H9 (cell line): ENCODE measurements at regions not wholly inside any gene's neighbourhood (a gene's known extent, or its start where the extent isn't known, plus 50 kb on each side); places are given as distances from the start of the nearest gene placed in this dataset.

Source experiments
- DNase-seq: peaks from one replicate; pipeline ENCODE4 v3.0.0-alpha.2; 2017
- H2AFZ ChIP-seq: one replicate; pipeline ENCODE4 v1.6.1; 2013; ENCODE audit warnings: mild to moderate bottlenecking, low read length, control low read depth, moderate library complexity
- H2AK5ac ChIP-seq: 2 replicates; pipeline ENCODE4 v1.6.1; 2013; ENCODE audit warnings: low read length, control low read depth, mixed read lengths; ENCODE audit not compliant: insufficient read length
- H2BK120ac ChIP-seq: one replicate; pipeline ENCODE4 v1.6.1; 2013; ENCODE audit warnings: low read depth, mild to moderate bottlenecking, low read length, control low read depth, inconsistent platforms; ENCODE audit not compliant: poor library complexity, severe bottlenecking
- H2BK12ac ChIP-seq: 2 replicates; pipeline ENCODE4 v1.6.1; 2013; ENCODE audit warnings: low read length, control low read depth, mixed read lengths, low read depth; ENCODE audit not compliant: insufficient read length
- H2BK15ac ChIP-seq: 2 replicates; pipeline ENCODE4 v1.6.1; 2013; ENCODE audit warnings: low read depth, low read length, control low read depth
- H2BK20ac ChIP-seq: one replicate; pipeline ENCODE4 v1.6.1; 2013; ENCODE audit warnings: low read depth, mild to moderate bottlenecking, low read length, control low read depth, inconsistent platforms; ENCODE audit not compliant: poor library complexity, severe bottlenecking
- H2BK5ac ChIP-seq: 2 replicates; pipeline ENCODE4 v1.6.1; 2013; ENCODE audit warnings: low read length, control low read depth, mixed read lengths; ENCODE audit not compliant: insufficient read length
- H3K14ac ChIP-seq: 2 replicates; pipeline ENCODE4 v1.6.1; 2013; ENCODE audit warnings: low read length, control low read depth; ENCODE audit not compliant: insufficient read depth
- H3K18ac ChIP-seq: 2 replicates; pipeline ENCODE4 v1.6.1; 2013; ENCODE audit warnings: low read depth, mild to moderate bottlenecking, mixed read lengths, low read length, control low read depth; ENCODE audit not compliant: insufficient read length
- H3K23ac ChIP-seq: 2 replicates; pipeline ENCODE4 v1.6.1; 2013; ENCODE audit warnings: low read length, control low read depth, mixed read lengths, low read depth; ENCODE audit not compliant: insufficient read length
- H3K23me2 ChIP-seq: 2 replicates; pipeline ENCODE4 v1.6.1; 2013; ENCODE audit warnings: low read depth, mild to moderate bottlenecking, mixed read lengths, low read length, control low read depth; ENCODE audit not compliant: insufficient read length, poor library complexity, severe bottlenecking
- H3K27ac ChIP-seq: 2 replicates; pipeline ENCODE4 v1.5.1; 2013; ENCODE audit warnings: low read length, control low read depth, mixed read lengths, low read depth; ENCODE audit not compliant: insufficient read length
- H3K27me3 ChIP-seq: 2 replicates; pipeline ENCODE4 v1.6.1; 2013; ENCODE audit warnings: low read length, control low read depth, inconsistent platforms; ENCODE audit not compliant: insufficient read depth
- H3K4ac ChIP-seq: 2 replicates; pipeline ENCODE4 v1.6.1; 2013; ENCODE audit warnings: low read depth, mild to moderate bottlenecking, control low read depth, inconsistent platforms, low read length, moderate library complexity
- H3K4me1 ChIP-seq: 2 replicates; pipeline ENCODE4 v1.6.1; 2013; ENCODE audit warnings: low read length, control low read depth, inconsistent platforms; ENCODE audit not compliant: insufficient read depth
- H3K4me2 ChIP-seq: 2 replicates; pipeline ENCODE4 v1.6.1; 2013; ENCODE audit warnings: low read length, control low read depth, mixed read lengths; ENCODE audit not compliant: insufficient read length, insufficient read depth
- H3K56ac ChIP-seq: 2 replicates; pipeline ENCODE4 v1.6.1; 2013; ENCODE audit warnings: low read depth, mild to moderate bottlenecking, mixed read lengths, low read length, control low read depth; ENCODE audit not compliant: insufficient read length
- H3K79me1 ChIP-seq: 2 replicates; pipeline ENCODE4 v1.6.1; 2013; ENCODE audit warnings: low read depth, mild to moderate bottlenecking, moderate library complexity, low read length, control low read depth, inconsistent platforms; ENCODE audit not compliant: insufficient read depth, poor library complexity, severe bottlenecking
- H3K79me2 ChIP-seq: 2 replicates; pipeline ENCODE4 v1.6.1; 2013; ENCODE audit warnings: low read length, control low read depth, inconsistent platforms; ENCODE audit not compliant: insufficient read depth
- H3K9ac ChIP-seq: 2 replicates; pipeline ENCODE4 v1.6.1; 2013; ENCODE audit warnings: low read length, control low read depth, mixed read lengths; ENCODE audit not compliant: insufficient read length; ENCODE audit errors: extremely low read depth
- H3K9me3 ChIP-seq: one replicate; pipeline ENCODE4 v1.6.1; 2013; ENCODE audit warnings: low read depth, low read length, inconsistent platforms; ENCODE audit not compliant: control insufficient read depth
- H3T11ph ChIP-seq: one replicate; pipeline ENCODE4 v1.6.1; 2013; ENCODE audit warnings: mild to moderate bottlenecking, low read length, control low read depth, inconsistent platforms
- H4K20me1 ChIP-seq: one replicate; pipeline ENCODE4 v1.6.1; 2013; ENCODE audit not compliant: control insufficient read depth, insufficient read length, insufficient read depth
- H4K5ac ChIP-seq: 2 replicates; pipeline ENCODE4 v1.6.1; 2013; ENCODE audit warnings: low read depth, mild to moderate bottlenecking, mixed read lengths, low read length, control low read depth; ENCODE audit not compliant: insufficient read length
- H4K8ac ChIP-seq: replicated peaks from 2 replicates; pipeline ENCODE4 v1.6.1; 2013; ENCODE audit warnings: low read length, control low read depth, mixed read lengths, low read depth; ENCODE audit not compliant: insufficient read length
- H4K91ac ChIP-seq: 2 replicates; pipeline ENCODE4 v1.6.1; 2013; ENCODE audit warnings: low read depth, mild to moderate bottlenecking, moderate library complexity, mixed read lengths, low read length, control low read depth; ENCODE audit not compliant: insufficient read length
- H3K27ac Mint-ChIP-seq, 3 experiments: 2 replicates in 2 of 3; 3 replicates in 1 of 3; pipeline ENCODE4 v1.8.0; 2020 to 2021; ENCODE audit warnings: mixed read lengths in 3 of 3, mild to moderate bottlenecking in 1 of 3, moderate library complexity in 1 of 3
- H3K27me3 Mint-ChIP-seq: 2 replicates; pipeline ENCODE4 v1.8.0; 2021; ENCODE audit warnings: low read depth, mild to moderate bottlenecking, moderate library complexity, mixed read lengths
- H3K36me3 Mint-ChIP-seq, 3 experiments: 2 replicates in 2 of 3; 3 replicates in 1 of 3; pipeline ENCODE4 v1.8.0; 2020 to 2021; ENCODE audit warnings: low read depth in 3 of 3, mixed read lengths in 3 of 3; ENCODE audit not compliant: insufficient read depth in 1 of 3
- H3K4me1 Mint-ChIP-seq, 2 experiments: 2 replicates each; pipeline ENCODE4 v1.8.0; 2020; ENCODE audit warnings: mixed read lengths in 2 of 2
- H3K4me3 Mint-ChIP-seq, 2 experiments: 2 replicates in 1 of 2; 3 replicates in 1 of 2; pipeline ENCODE4 v1.8.0; 2020 to 2021; ENCODE audit warnings: mild to moderate bottlenecking in 2 of 2, mixed read lengths in 2 of 2, moderate library complexity in 1 of 2
- H3K9me3 Mint-ChIP-seq, 2 experiments: 2 replicates in 1 of 2; 3 replicates in 1 of 2; pipeline ENCODE4 v1.8.0; 2020; ENCODE audit warnings: mild to moderate bottlenecking in 2 of 2, mixed read lengths in 2 of 2, moderate library complexity in 1 of 2
- CTCF ChIP-seq: fragments of 200-600 bp; sonication (generic); conservative IDR thresholded peaks from 3 replicates; pipeline ENCODE4 v1.8.0; 2021; ENCODE audit warnings: antibody characterized with exemption, mild to moderate bottlenecking
- WGBS: extraction: QIAGEN DNeasy Blood & Tissue Kit; methylation state at CpG from one replicate; pipeline ENCODE4 v1.1.7; 2013; ENCODE audit warnings: missing lambda C conversion rate, low lambda C conversion rate, mixed read lengths; ENCODE audit not compliant: insufficient read length; ENCODE audit errors: extremely low coverage; 5-methylcytosine and 5-hydroxymethylcytosine counted together

- DNase-seq = no peak
- no CpG with 5 or more reads among the region's 7 CpGs for WGBS
- Histone ChIP-seq H3K4me2 (no peak overlapping the region), H4K8ac (no peak overlapping the region), H3K9ac (no peak overlapping the region), H3K4me1 (no peaks in the 10 kb centered on the region), H3K79me1 (no peaks in the 10 kb centered on the region), H3K23ac (no peak overlapping the region), H3K23me2 (no peaks in the 10 kb centered on the region), H3K27me3 (no peaks in the 10 kb centered on the region), H4K5ac (no peak overlapping the region), H3T11ph (no peak overlapping the region), H4K91ac (no peak overlapping the region), H3K18ac (no peak overlapping the region), H2AK5ac (no peak overlapping the region), H4K20me1 (no peaks in the 10 kb centered on the region), H3K4ac (no peak overlapping the region), H2BK15ac (no peak overlapping the region), H3K14ac (no peak overlapping the region), H2AFZ (no peak overlapping the region), H2BK5ac (no peak overlapping the region), H3K9me3 (no peaks in the 10 kb centered on the region), H3K27ac (no peak overlapping the region), H3K56ac (no peak overlapping the region), H2BK20ac (no peak overlapping the region), H2BK120ac (no peak overlapping the region), H2BK12ac (no peak overlapping the region), H3K79me2 (no peaks in the 10 kb centered on the region)
- Mint-ChIP-seq H3K4me1 (no peaks in the 10 kb centered on the region), H3K4me3 (no peak overlapping the region), H3K27me3 (peaks cover 5% of the 10 kb centered on the region), H3K9me3 (no peaks in the 10 kb centered on the region), H3K27ac (no peak overlapping the region), H3K36me3 (no peaks in the 10 kb centered on the region)
- no peak for TF ChIP-seq CTCF
Measured at GRCh38 chr7:130841416-130841815, 107.4 kb upstream of the KLF14 start.
